GM10266 (cell line): ENCODE measurements at regions not wholly inside any gene's neighbourhood (a gene's known extent, or its start where the extent isn't known, plus 50 kb on each side); places are given as distances from the start of the nearest gene placed in this dataset.

Experiments used
- DNase-seq: peaks from one replicate; pipeline ENCODE4 v3.0.0; 2012; ENCODE audit errors: extremely low spot score
- TF ChIP-seq, protein P1 (sequence below): IDR thresholded peaks from 2 replicates; pipeline ENCODE4 v1.5.1; 2012; ENCODE audit warnings: mild to moderate bottlenecking, low read depth; ENCODE audit not compliant: control insufficient read depth, insufficient read depth; ENCODE audit errors: missing control alignments

DNA sequence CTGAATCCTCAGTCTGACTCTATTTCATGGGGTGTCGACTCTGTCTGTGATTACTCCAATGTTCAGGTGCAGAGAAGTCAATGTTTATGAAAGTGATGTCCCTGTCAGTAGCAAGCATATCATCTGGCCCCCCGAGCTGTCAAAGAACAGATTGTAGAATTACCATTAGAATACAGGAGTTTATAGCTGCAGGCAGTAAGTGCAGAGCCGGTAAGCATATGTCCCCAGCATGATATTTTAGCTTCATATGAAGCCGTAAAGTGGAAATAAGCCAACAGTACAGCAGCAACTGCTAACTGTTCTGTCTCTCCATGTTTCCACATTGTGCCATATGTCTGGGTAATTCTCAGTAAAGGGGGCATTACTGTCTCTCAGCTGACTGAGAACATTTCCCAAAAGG, 541.8 kb downstream of the SOX11 start:
- TF ChIP-seq, protein P1, sequence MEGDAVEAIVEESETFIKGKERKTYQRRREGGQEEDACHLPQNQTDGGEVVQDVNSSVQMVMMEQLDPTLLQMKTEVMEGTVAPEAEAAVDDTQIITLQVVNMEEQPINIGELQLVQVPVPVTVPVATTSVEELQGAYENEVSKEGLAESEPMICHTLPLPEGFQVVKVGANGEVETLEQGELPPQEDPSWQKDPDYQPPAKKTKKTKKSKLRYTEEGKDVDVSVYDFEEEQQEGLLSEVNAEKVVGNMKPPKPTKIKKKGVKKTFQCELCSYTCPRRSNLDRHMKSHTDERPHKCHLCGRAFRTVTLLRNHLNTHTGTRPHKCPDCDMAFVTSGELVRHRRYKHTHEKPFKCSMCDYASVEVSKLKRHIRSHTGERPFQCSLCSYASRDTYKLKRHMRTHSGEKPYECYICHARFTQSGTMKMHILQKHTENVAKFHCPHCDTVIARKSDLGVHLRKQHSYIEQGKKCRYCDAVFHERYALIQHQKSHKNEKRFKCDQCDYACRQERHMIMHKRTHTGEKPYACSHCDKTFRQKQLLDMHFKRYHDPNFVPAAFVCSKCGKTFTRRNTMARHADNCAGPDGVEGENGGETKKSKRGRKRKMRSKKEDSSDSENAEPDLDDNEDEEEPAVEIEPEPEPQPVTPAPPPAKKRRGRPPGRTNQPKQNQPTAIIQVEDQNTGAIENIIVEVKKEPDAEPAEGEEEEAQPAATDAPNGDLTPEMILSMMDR: no peak
- no peak for DNase-seq

DNA sequence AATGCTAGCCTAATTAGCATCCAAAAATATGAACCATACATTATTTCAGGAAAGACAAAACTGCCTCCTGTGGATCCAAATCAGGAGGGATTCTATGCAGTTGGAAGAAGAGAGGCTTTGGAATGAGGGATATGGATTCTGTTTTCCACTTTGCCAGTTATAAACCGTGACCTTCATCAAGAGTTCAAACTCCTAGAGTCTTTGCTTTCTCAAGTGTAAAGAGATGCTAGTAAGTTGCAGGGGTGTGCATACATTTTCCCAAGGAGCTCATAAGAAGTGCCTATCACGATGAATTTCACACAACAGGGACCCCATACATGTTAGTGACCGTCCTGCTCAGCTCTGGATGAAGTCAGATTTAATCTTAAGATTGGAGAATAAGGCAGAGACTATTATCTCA, 542.5 kb downstream of the SOX11 start:
- no peak for DNase-seq
- TF ChIP-seq, protein P1: no peak

DNA sequence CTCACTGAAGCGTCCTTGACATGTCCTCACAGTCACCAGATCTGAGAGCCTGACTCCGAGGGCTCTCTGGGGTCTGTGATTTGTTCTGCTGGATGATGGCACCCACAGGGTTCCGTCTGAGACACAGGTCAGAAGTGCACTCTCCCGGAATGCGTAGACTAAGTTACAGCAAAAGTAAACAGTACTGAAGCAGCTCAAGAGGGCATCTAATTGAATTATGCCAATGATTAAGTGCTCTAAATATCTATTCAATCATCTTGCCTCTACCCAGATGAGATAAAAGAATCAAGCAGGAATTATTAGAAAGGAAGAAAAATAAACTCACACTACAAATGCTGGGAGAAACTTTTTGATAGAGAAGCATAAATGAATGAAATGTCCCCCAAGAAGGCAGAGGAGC, 544.1 kb downstream of the SOX11 start:
- DNase-seq: no peak
- TF ChIP-seq, protein P1: no peak

DNA sequence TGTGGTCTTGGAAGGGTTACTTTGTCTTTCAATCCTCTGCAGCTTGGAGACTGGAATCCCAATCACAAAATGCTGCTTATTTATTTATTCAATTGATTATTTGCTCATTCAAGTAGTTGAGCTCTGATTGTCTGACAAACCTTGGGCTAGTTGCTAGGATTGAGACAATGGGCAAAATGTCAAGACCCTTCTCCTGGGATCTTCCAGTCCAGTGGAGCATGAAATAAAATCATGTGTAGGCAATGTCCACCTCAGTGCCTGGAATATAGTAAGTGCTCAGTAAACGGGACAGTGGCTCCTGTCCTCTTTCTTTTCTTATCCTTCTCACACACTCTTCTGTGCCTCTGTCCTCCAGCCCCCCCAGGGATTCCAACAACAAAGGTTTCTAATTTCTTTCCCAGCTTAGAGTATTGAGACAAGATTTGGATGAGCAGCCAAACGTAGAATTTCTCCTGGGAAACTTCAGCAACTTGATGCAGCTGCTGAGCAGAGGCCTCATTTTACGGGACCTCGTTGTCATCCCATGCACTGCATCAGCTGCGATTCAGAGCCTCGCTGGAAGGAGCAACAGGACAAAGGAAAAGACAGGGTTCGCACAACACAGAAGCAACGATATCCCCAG, 545.0 kb downstream of the SOX11 start:
- TF ChIP-seq, protein P1: no peak
- no peak for DNase-seq

DNA sequence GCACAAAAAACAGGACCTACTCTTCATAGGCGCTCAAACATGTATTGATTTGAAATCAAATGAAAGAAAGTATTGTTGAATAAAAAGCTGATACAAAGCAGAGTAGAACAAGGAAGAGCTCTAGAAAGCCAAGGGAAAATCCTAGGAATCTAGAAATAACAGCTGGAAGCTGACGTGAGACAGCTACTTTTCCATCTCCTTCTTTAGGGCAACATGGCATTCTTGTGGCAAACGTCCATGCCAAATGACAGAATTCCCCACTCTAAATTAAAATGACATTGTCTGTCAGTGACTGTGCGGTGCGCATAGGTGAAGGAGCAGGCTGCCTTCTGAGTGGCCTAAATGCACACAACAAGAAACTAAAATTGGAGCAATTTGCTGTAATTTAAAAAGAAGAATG, 557.4 kb downstream of the SOX11 start:
- no peak for DNase-seq
- TF ChIP-seq, protein P1: no peak

DNA sequence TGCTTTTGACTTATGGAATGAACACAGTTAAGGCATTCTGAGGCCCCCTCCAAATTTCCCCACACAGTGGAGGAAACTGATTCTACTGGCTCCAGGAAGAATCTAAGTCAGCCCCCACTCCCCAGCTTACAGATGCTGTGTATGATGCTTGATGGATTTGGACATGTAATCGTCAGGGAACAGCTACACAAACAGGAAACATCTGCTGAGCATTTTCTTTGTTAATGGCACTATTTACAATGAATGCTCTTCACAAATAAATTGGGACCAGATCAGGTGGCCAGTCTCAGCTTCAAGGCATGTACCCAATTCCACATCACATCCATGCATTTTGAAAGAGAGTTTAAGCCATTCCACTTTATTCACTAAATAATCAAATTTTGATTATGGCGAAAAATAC, 562.3 kb downstream of the SOX11 start:
- TF ChIP-seq, protein P1: no peak
- no peak for DNase-seq

DNA sequence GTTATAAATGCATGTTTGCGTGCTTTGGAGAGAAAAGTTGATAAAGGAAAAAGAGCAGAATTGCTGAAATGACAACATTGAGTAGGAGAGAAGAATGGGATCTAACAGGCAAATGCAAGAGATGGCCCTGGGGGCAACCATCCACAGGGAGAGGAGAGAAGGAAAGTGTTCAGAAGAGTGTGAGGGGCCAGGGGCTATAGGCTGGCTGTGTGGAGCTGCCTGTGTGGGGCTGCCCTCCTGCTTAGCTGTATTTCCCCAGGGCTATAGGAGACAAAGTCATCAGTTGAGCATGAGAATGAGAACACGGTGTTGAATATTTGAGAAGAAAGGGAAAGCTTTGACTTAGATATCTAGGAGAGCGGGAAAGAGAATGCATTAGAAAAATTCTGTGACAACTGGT, 572.0 kb downstream of the SOX11 start:
- TF ChIP-seq, protein P1: no peak
- DNase-seq: no peak
